HS-27A (cell line): ENCODE measurements at regions not wholly inside any gene's neighbourhood (a gene's known extent, or its start where the extent isn't known, plus 50 kb on each side); places are given as distances from the start of the nearest gene placed in this dataset.
"Not testable (repeated sequence)": the region's sequence is repeated elsewhere in the genome, so short reads cannot be mapped to it uniquely, and the experiment has no call there.

ENCODE experiments used
- DNase-seq: peaks from one replicate; pipeline ENCODE4 v3.0.0-alpha.2; 2012; ENCODE audit warnings: low read depth, missing footprints

DNA sequence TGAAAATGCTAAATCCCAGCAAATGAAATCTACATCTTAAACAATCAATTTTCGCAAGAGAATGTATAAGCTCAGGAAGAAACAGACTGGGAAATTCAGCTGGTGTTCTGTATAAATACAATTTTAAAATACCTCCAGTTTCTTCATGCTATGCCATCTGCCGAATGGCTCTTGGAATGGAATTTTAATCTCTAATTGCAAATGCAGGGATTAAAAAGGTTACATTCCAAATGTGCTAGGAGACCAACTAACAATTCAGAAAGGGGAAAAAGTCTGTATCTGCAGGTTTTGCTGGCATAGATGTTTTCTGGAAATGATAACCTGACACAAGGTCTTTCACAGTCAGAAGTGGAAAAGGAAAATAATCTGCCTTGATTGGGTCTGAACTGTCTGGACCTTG lies 379.7 kb downstream of the MAT2B start:
- no peak for DNase-seq

DNA sequence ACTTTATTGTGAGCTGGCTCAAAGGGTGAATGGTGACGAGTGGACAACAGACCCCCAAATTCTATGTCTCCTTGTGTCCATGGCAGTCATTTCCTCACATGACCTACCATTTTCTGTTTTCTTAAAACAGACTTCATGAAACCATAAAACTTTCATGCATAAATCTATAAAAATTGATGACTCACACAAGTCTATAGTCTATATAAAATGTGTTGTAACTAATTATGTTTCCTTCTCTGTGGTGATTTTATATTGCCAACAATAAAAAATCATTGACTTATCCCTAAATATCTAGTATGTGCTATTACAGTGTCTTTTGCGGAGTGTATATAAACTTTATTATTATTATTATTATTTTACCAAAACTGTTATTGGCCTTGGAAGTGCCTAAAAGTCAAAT lies 382.4 kb downstream of the MAT2B start:
- no peak for DNase-seq

DNA sequence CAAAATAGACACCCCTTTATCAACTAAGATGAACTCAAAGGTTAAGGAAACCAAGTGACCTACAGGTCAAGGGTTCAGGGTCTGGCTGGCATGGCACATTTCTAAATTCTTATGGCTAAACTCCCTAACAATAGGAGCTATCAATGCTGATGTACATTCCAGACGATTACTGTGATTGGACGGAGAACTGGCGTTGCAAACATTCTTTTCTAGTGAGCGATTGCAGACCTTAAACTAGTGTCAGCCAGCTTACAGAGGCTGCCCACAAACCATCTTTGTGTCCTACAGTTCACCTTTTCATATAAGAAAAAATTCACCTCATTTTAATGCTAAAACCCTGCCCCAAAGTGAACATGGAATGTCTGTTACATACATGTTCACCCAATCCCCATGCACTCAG lies 382.9 kb downstream of the MAT2B start:
- DNase-seq = no peak

DNA sequence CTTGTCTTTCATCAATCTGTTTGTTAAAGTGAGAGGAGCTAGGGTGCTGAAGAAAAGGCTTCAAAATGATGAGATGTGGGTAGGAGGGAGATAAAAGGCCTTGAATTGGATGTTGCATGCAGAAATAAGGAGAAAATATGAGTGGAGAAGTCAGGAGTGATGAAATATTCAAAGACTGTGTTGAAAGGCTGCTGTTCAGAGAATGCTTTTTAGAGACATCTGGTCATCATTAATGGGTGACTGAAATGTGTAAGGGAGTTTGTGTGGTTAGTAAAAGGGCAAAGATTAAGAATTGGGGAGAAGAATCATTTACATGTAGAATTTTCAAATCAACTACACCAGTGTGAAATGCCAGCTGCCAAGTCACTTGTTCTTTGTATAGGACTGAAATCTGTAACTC lies 383.9 kb downstream of the MAT2B start:
- DNase-seq = no peak

DNA sequence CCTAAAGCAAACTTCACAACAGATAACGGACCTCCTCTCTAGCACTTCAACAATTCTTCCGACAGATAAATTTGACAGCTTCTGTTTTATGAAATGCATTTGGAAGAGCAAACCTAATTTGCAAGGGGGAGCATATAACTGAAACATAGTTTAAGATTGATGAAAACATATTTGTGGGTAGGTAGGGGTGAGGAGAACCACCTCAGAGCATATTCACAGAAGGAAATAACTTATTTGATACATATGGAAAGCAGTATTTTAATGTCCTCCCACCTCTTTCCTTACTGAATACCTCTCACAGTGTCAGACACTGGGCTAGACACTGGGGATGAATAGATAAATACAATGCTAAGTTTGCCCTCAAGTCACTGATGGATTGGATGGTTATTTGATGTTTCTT lies 384.8 kb downstream of the MAT2B start:
- DNase-seq = no peak

DNA sequence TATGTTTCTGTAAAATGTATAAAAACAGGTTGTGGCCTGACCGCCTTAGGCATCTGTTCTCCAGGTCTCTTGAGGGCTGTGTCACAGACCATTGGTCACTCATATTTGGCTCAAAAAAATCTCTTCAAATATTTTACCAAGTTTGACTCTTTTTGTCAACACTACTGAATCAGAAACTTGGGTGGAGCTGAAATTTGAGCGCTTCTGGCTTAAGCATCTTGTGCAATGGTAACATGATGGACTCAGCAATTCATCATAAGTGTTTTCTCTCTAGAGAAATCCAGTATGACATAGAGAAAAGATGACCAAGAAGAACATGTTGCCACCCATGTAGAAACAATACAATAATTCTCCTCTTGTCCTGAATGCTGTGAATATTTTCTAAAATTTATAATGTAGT lies 387.9 kb downstream of the MAT2B start:
- no peak for DNase-seq

DNA sequence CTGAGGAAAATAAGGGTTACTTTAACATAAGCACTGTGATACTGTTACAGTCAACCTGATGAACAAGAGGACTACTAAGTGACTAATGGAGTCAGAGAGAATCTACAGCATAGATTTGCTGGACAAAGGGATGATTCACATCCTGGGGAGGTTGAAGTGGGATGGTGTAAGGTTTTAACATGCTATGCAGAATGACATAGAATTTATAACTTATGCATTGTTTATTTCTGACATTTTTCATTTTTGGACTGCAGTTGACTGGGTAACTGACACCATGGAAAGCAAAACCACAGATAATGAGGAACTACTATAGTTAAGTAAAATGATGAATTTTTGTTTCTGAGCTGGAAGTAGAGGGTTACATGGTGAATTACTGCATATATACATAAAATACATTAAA lies 389.2 kb downstream of the MAT2B start:
- peak; percentile 27 for DNase-seq

DNA sequence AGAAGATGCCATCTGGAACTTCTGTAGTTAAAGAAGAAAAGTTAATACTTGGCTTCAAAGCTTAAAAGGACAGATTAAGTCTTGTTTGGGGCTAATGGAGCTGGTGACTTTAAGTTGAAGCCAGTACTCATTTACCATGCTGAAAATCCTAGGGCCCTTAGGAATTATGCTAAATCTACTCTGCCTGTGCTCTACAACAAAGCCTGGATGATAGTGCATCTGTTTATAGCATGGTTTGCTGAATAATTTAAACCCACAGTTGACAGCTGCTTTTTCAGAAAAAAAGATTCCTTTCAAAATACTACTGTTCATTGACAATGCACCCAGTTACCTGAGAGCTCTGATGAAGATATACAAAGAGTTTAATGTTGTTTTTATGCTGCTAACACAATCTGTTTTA lies 393.5 kb downstream of the MAT2B start:
- DNase-seq = no peak

DNA sequence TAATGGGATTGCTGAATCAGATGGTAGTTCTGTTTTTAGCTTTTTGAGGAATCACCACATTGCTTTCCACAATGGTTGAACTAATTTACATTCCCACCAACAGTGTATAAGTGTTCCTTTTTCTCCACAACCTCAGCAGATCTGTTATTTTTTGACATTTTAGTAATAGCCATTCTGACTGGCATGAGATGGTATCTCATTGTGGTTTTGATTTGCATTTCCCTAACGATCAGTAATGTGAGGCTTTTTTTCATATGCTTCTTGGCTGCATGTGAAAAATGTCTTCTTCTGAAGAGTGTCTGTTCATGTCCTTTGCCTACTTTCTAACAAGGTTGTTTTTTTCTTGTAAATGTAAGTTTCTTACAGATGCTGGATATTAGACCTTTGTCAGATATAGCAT lies 402.4 kb downstream of the MAT2B start:
- not testable (repeated sequence) for DNase-seq

DNA sequence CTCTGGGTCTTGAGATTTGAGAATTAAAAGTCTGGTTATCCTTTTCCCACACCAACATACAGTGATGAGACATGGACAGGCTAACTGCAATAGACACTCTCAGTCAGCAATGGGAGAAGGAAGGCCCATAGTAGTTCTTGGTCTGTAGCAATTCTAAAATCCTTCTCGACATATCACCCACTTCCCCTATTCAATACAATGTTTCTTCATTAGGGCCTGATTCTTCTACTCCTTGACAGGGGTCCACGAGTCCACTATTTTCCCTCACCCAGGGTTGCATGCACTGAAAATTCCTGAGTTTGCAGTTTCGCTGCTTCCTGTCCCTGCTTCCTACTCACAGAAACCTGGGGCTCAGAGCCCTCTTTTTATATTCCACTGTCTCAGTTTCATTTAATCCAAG lies 402.8 kb downstream of the MAT2B start:
- no peak for DNase-seq

DNA sequence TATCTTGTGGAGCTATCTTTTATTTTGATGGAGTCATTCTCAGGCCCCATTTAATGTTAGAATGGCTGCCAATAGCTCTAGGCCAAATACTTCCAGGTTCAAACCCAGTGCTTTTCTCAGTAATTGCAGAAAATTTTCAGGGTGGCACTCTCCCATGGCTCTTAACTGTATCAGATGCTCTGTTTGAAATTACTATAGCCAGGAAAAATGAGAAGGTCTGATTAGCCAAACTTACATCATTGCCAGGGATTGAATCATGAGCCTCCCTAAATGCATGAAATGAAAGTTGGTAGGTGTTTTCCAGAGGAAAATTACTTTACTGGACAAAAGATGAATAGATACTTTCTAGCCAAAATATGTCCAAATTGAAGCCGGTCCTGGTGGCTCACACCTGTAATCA lies 404.8 kb downstream of the MAT2B start:
- no peak for DNase-seq

DNA sequence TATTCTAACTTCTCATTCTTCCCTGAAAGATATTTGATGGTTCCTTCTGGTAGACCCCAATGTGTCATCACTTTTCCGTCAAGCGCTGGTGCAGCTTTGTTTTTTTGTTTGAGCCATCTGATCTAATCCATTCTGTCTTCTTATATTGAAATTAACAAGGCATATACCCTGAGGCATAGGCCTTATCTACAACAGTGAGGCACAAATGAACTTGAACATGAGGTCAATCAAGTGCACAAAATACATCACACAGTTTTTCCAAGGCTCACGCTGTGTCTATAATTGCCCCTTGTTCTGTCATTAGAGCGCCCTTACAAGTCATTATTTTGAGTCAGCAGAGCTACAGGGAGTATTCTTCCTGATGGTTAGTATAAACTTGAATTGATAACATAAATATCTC lies 406.6 kb downstream of the MAT2B start:
- no peak for DNase-seq

DNA sequence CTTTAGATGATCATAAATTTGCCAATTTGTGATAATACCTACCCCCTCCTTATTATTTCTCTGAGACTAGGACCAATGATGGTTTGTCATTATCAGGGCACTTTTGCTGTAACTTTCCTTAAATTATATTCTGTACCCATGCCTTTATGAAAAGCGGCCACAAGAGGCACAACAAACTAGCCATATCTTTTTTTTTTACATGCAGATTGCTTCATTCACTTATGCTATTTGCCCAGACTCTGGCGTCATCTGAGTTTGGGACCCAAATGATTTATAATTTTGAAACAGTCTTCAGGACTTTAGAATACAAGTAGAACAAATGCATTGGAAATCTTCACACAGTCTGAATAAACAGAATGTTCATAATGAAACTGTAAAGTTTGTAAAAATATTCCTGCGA lies 408.1 kb downstream of the MAT2B start:
- DNase-seq = no peak

DNA sequence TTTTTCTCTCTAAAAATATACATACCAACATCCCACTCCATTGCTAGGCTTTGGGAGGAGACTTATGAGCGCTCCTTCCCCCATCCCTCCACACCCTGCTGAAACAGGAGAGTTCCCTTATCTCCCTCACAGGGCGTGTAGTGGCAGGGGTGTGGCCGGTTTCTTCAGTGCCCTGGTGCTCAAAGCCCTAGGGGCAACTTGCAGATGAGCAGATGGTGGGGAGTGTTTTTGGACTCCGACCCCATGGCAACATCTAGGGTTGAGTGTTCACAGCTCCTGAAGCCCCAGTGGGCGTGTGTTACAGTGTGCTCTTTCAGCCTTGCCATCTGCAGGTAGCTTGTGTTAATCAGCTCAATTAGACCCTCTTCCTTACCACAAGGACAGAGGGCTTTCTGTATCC lies 409.5 kb downstream of the MAT2B start:
- no peak for DNase-seq

DNA sequence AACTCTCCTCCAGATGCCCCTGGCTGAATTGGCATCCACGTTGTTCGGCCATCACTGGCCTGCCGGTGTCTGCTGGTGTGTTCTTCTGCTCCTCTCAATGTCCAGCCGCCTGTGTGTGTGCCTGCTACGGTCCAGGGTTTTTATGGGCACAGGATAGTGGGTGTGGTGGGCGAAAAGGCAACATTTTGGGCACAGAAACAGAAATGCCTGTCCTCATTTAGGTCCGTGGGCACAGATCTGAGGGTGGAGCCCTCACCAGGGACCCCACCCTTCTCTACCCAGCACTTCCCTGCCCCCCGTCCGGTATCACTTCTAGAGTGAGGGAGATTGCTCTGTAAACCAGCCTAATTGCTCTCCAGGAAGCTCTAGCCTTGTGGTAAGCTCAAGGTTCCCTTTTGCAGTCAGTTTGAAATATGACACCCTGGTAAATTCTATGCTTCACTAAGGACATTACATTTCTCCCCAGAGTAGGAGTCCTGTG lies 410.1 kb downstream of the MAT2B start:
- no peak for DNase-seq

DNA sequence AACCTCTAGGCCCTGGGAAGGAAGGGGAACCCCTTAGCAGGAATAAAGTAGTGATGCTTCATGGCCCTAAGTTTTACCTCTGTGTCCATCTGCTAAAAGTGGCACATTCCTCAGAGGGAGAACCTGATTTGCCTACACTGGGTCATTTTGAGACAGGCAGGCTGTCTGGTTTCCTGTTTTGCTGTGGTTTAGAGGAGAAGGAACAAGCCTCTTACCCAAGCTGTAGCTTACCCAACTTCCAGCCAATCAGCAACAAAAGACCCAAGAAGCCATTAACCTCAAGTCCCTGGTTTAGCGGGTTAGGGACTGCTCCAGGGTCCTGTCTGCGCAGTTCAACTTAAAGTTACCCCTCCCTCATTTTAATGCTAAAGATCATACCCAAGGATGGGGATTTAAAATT lies 411.0 kb downstream of the MAT2B start:
- DNase-seq = no peak

DNA sequence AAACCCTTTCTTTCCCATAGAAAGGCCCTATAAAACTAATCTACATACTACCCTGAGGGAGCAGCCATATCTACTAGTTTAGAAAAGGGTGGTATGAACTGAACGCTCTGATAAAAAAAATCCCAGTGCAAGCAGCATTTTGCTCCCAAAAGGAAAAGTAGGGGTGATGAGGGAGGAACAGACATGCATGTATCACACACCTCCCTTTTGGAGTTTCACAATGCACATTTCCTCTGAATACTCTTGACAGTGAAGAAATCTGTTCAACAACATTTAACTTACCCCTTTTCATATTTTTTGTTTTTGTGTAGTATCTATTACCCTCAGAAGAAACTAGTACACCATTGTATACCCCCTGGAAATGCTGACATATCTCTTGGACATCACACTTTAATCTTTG lies 411.4 kb downstream of the MAT2B start:
- no peak for DNase-seq

DNA sequence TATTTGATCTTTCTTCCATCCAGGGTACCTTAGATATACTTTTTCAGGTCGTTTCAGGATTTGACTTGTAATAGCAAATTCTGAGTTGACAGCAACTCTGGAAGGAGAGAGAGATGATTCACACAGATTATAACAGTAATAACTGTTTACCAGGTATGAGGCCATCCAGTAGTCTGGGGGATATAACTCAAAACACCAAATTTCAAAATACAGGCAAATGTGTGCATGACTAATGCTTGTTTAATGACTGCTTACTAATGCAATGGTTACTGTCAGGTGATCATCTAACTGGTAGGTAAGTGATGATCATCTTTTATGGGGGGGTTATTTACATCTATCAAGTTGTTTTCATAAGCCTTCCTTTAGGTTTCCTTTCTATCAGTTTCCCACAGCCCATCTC lies 412.3 kb downstream of the MAT2B start:
- DNase-seq = no peak

DNA sequence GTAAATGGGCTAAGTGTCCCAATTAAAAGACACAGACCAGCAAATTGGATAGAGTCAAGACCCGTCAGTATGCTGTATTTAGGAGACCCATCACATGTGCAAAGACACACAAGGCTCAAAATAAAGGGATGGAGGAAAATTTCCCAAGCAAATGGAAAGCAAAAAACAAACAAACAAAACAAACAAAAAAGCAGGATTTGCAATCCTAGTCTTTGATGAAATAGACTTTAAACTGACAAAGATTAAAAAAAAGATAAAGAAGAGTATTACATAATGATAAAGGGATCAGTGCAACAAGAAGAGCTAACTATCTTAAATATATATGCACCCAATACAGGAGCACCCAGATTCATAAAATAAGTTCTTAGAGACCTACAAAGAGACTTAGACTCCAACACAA lies 429.6 kb downstream of the MAT2B start:
- not testable (repeated sequence) for DNase-seq

DNA sequence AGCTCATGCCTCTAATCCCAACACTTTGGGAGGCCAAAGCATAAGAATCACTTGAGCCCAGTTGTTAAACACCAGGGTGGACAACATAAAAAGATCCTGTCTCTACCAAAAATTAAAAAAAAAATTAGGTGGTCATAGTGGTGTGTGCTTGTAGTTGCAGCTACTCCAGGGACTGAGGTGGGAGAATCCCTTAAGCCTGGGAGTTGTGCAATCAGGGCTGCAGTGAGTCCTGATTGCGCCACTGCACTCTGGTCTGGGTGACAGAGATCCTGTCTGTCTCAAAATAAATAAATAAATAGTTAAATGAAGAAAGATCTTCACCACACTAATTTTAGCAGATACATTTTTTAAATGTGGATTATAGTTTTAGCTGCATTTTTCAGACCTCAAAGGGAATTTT lies 433.2 kb downstream of the MAT2B start:
- no peak for DNase-seq

DNA sequence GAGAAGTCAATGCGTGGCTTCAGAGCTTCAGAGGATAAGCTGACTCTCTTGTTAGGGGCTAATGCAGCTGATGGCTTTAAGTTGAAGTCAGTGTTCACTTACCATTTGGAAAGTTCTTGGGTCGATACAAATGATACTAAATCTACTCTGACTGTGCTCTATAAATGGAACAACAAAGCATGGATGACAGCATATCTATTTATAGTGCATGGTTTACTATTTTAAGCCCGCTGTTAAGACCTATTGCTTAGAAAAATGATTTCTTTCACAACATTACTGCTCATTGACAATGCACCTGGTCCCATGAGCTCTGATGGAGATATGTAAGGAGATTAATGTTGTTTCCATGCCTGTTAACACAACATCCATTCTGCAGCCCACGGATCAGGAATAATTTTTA lies 435.7 kb downstream of the MAT2B start:
- DNase-seq = no peak

DNA sequence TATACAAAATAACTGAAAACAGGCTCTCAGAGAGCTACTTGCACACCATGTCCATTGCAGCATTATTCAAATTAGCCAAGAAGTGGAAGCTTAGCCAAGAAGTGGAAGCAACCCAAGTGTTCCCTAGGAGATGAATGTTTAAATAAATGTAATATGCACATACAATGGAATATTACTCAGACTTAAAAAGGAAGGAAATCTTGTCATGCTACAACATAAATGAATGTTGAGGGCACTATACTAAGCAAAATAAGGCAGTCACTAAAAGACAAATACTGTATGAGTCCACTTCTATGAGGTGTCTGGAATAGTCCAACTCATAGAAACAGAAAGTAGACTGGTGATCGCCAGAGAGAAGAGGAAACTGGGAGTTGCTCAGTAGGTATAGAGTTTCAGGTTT lies 438.1 kb downstream of the MAT2B start:
- no peak for DNase-seq

DNA sequence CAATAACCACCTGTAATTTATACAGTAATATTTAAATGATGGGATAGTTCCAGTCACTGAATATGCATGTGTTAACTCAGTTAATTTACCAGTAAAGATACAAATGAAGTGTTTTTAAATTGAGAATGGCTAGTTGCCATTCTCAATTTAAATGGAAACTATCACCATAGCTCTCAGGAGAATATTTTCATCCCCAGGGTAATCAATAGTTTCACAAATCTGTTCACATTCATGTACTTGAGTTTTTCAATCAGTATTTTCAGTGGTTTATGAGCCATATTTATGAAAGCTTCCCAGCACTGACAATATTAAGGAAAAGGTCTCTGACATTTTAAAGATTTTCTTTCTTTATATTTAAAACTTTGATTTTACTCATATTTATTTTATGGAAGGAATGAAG lies 439.3 kb downstream of the MAT2B start:
- no peak for DNase-seq

DNA sequence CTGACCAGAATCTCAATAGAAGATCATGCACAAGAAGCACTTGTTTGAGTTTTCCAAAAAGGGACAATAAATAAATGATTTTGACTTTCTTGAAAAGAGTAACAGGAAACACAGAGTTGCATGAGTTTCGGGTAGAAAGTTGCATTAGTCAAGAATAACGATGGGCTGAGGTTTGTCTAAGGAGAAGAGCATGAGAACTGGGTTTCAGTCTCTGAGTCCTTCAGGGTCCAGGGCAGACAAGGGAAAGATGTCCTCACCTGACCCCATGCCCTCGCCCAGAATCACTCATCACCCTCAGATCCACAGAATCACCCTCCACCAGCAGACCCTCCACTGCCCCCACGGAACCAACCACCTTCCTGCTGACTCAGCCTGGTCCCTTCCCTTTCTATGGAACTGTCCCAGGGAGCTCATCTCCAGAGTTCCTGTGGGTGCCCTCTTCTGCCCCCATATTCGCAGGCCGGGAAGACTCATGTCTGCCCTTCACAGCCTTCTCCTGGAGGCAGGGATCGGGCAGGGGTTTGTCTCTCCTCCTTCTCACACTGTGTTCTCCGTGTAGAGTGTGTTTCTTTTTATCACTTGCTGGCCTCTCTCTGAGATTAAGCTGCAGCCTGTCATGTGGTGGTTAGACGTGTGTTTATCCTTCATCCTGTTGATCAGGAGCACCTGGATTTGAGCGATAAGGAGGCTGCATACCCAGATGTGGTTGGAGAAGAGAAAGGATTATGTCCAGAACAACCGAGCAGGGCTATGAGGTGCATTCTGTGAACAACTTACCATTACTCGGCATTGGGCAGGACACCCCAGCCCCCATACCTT lies 442.6 kb downstream of the MAT2B start:
- DNase-seq = no peak
